Spleen (tissue), 7 donors: ENCODE measurements at regions not wholly inside any gene's neighbourhood (a gene's known extent, or its start where the extent isn't known, plus 50 kb on each side); places are given as distances from the start of the nearest gene placed in this dataset.

Source experiments
- CTCF ChIP-seq, 11 experiments: fragments of 200-600 bp in 7 of 11; fragments of 450-650 bp in 4 of 11; sonication (generic) in 4 of 11; IDR thresholded peaks in 8 of 11; conservative IDR thresholded peaks in 3 of 11; 1 replicate in 7 of 11; 2 replicates in 4 of 11; pipeline versions ENCODE4 v1.4.0 to v1.8.0; 2016 to 2021; ENCODE audit warnings: antibody characterized with exemption in 11 of 11, inconsistent platforms in 4 of 11, mild to moderate bottlenecking in 1 of 11
- POLR2AphosphoS5 ChIP-seq, 3 donors: sonication (generic); formaldehyde crosslinking; IDR thresholded peaks; one replicate each; pipeline ENCODE4 v1.5.1; 2017; ENCODE audit warnings: antibody characterized with exemption in 3 of 3
- donor health status: DM: no; HTN: no; CAD: no; lungs with moderate emphysema.
- donor health status: DM: no; HTN: no; CAD: no.
- donor health status: DM: no; HTN: no; CAD: no.

GRCh38 chr6:97440590-97441176 lies 157.7 kb upstream of the MMS22L start:
- TF ChIP-seq CTCF (IDR thresholded peaks at IDR 0.05 in 8 of 11, conservative IDR thresholded peaks at IDR 0.05 in 3 of 11) (peak in 1 of 11 experiments; percentile 7), POLR2AphosphoS5 (IDR thresholded peaks at IDR 0.05) (no peak)
